Fibroblast of skin of left quadriceps (primary cell): ENCODE measurements at regions not wholly inside any gene's neighbourhood (a gene's known extent, or its start where the extent isn't known, plus 50 kb on each side); places are given as distances from the start of the nearest gene placed in this dataset.
A peak's percentile ranks its signal among the peaks of the same experiment; 100 is the strongest.
"Not testable (repeated sequence)": the region's sequence is repeated elsewhere in the genome, so short reads cannot be mapped to it uniquely, and the experiment has no call there.

Experiments used
- DNase-seq, 2 experiments: peaks; one replicate each; pipeline ENCODE4 v3.0.0-alpha.2; 2013; ENCODE audit warnings: low read depth in 2 of 2

GRCh38 chr1:165147799-165148198 lies 208.7 kb downstream of the LMX1A start:
- no peak for DNase-seq

DNA sequence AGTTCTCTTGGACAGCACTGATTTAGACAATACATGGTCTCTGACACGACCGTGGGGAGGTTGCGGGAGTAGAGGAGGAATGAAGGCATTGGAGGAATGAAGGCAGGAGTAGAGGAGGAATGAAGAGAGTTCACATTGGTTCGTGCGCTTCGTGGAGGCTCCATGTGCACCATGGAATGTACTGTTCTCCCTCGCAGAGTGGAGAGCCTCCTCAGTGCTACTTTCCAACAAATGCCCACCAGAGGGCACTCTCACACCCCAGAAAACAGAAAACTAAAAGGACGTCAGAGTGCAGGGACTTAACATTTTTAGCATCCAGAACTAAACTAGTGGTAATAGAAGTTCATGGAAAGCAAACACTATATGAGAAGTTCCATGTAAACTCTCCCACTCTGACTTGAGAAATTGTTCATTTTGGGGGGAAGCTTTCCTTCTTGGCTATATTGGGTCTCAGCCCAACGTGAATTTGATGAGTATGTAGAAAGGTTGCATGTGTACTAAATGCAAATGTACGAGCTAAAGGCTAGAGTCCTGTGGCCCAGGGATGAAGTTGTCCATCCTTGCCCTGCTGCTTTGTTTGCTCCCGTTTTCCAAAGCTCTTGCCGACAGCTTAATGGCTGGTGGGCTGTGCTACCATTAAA lies 211.6 kb downstream of the LMX1A start:
- peak; percentile 29 to 39 for DNase-seq

DNA sequence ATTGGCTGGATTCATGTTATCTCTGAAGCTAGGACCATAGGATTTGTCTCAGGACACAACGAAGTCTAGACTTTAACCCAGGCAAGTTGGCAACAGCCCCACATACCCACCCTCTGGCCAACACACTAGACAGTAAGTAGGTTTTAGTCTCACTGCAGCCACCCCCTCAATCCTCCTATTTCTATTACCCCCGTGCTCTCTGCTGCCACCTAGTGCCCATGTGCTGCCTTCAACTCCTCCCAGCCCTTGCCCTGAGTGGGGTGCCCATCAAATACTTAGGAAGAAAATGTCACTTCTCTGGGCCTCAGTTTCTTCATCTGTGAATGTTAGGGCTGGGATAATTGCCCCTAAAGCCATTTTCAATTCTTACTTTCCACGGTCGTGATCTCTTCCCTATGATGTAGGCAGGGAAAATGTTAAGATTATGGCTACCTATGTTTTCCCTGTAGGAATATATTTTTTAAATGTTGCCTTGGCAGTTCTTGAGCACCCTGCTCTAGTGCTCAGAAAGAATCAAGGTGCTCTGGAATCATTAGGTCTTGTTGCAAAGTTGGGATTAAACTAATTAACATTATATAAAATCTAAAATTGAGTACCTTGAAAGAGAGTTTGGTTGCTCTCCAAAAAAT lies 213.0 kb downstream of the LMX1A start:
- DNase-seq: no peak

GRCh38 chr1:165138960-165139359 lies 217.6 kb downstream of the LMX1A start:
- no peak for DNase-seq

DNA sequence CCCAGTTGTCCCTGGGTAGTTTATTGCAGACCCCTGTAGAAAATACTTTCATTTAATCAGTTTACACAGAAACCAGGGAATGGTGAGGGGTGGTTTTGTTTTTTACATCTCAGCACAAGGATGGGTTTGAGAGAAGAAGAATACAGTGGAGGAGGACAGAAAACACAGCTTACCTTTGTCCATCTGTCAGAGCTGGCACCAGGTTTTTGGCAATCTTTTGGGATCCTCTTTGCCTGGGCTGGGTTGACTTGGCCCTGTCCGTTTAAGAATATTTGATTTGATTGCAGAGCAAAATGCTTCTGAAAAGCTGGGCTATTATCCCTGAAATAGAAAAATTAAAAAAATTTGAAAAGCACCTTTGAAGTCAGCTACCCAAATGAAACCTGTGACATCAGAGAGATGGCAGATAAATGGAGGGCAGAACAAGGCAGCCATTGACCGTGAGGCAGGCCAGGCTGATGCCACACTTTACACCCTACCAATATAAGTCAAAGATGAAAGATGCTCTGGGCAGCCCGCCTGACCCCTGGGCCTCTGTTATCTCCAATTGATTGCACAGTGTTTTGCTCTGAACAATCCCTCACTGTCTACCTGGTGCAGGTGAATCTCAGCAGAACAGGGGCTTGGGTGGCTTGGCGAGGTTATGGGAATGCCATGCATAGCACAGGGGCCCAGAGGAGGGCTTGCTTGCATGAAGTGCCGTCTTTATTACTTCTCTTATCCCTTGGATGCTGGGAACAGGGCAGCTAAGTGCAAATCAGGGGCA lies 218.8 kb downstream of the LMX1A start:
- no peak for DNase-seq

DNA sequence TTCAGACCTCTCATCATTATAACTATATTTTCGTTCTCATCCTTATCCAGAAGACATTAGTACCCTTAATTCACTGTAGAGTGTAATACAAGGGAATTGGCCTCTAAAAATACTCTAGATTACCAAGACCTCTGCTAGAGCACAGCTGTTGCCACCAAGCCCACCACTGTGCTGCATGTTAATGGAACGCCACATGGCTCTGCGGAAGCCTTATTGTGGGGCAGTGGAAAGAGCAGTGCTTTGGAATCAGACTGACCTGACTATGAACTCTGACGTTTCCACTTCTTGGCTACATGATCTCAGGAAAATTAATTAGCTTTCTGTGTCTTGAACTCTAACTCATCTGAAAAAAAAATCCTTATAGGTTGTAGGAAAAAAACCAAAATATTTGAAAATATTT lies 222.1 kb downstream of the LMX1A start:
- DNase-seq: no peak

DNA sequence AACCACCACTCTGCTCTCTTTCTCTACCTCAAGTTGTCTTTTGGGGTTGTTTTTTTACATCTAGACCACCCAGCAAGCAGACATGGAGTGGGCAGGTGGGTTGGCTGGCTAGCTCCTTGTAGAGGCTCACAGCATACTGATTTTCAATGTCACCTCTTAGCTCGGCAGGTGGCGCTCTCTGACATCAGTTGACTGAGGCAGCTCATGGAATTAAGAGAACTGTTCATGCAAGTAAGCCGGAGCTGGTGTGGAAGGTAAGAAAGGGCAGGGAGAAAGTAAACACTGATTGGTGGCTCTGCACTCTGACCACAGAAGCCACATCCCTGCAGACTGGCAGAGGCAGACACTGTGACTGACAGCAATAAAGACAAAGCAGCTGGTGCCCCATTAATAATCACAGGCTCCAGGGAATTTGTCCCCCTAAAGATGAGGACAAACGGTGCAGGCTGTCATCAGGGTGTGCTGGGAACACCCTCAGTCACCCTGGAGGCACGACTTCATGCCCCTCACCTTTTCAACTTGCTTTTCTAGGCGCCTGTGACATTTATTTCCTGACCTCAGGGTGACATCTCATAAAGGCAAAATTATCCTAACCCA lies 226.8 kb downstream of the LMX1A start:
- DNase-seq: peak; percentile 11 to 17

GRCh38 chr1:165124772-165125171 lies 231.7 kb downstream of the LMX1A start:
- DNase-seq: no peak

DNA sequence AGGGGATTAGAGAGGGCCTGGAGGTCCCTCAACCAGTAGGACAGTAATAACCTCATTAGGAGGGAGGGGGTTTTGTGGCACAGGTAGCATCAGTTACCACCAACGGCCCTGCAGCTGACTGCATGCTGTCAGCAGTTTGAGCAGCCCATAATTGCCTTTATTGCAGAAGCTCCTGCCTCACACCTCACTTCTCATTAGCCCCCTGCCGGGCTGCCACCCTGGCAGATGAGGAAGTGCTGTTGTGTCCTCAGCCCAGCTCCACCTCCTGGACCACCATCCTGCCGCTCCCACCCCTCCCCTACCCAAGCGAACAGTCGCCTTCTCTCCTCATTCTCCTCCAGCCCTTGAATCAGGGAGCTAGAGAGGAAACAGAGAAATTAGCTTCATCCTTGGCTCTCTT lies 237.4 kb downstream of the LMX1A start:
- no peak for DNase-seq

DNA sequence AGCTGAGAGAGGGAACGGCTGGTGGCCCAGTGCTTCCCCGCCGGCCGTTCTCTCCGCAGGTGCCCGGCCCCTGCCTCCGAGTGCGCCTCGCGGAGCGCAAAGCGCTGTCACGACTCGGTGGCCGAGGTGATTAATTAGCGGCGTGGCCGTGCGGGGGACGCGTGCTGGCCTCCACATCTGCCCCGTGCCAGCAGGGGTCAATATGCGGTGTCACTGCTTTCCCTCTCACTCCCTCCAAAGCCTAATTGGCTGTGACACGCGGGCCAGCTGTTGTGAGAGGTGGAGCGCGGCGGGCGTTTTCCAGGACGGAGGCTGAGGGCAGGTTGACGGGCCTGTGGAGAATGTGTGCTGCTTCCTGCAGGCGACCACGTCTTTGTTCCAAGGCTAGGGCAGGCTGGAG lies 239.0 kb downstream of the LMX1A start:
- no peak for DNase-seq

DNA sequence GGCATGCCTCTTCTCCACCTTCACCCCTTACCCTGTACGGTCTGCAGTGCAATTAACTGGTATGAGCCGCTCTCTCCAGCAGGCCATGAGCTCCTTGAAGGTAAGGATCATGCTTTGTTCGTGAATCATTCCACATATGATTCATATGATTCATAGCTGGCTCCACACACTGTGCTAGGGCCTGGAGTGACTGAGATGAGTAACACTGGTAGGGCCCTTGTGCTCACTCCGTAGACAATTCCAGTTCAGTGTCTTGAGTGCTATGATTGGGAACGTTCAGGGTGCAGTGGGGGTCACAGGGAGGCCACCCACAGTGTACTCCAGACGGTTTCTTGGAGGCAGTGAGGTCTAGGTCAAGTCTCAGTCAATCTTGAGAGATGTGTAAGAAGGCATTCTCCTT lies 239.8 kb downstream of the LMX1A start:
- DNase-seq: peak; percentile 58 to 70

- DNase-seq: peak; percentile 11 to 20
Observed at GRCh38 chr1:165116171-165116570, 240.3 kb downstream of the LMX1A start.

GRCh38 chr1:165114889-165115285 lies 241.6 kb downstream of the LMX1A start:
- no peak for DNase-seq

GRCh38 chr1:165114022-165114888 lies 242.3 kb downstream of the LMX1A start:
- peak; percentile 15 to 35 for DNase-seq

DNA sequence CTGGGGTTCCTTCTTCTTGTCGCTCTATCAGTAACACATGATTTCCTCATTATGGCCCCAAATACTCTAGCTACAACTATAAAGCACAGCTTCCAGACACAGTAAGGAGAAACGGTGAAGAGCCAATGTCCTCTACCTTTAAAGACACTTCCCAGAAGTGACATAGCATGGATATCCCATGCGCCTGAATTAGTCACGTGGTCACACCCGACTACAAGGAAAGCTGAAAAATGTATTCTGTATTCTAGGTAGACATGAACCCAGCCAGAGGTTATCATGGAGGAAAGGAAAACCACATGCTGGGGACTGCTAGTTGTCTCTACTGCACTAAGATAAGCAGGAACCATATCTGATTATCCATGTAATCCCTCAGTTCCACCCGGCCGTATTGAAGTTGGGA lies 244.3 kb downstream of the LMX1A start:
- DNase-seq: no peak

DNA sequence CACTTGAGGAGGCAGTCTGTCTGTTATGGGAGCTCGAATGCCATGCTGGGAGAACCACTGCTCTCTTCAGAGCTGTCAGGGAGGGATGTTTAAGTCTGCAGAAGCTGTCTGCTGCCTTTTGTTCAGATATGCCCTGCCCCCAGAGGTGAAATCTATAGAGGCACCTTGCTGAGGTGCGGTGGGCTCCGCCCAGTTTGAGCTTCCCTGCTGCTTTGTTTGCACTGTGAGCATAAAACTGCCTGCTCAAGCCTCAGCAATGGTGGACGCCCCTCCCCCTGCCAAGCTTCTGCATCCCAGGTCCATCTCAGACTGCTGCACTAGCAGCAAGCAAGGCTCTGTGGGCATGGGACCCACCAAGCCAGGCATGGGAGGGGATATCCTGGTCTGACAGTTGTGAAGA lies 247.5 kb downstream of the LMX1A start:
- DNase-seq: no peak

DNA sequence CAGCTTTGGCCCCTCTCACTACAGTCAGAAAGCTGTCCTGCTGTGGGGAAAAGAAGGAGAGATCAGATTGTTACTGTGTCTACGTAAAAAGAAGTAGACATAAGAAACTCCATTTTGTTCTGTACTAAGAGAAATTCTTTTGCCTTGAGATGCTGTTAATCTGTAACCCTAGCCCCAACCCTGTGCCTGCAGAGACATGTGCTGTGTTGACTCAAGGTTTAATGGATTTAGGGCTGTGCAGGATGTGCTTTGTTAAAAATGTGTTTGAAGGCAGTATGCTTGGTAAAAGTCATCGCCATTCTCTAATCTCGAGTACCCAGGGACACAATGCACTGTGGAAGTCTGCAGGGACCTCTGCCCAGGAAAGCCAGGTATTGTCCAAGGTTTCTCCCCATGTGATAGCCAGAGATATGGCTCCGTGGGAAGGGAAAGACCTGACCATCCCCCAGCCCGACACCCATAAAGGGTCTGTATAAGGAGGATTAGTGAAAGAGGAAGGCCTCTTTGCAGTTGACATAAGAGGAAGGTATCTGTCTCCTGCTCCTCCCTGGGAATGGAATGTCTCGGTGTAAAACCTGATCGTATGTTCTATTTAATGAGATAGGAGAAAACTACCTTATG lies 263.9 kb downstream of the LMX1A start:
- not testable (repeated sequence) for DNase-seq

- DNase-seq: no peak
Observed at GRCh38 chr1:165080253-165080896, 276.1 kb downstream of the LMX1A start.

DNA sequence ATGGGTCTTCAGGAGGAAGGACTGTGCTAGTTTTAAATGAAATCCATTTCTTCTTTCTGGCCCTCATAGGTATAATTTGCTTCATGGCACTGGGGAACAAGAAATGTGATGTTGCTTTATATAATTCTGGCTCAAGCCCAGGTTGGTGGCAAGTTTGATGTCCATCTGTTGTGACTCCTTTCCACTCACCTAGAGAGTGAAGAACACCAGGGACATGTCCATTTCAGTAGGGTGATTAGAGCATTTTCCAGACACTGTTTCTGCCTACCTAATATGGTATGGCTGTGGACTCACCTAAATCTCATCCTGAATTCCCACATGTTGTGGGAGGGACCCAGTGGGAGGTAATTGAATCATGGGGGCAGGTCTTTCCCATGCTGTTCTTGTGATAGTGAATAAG lies 278.1 kb downstream of the LMX1A start:
- no peak for DNase-seq

- DNase-seq: no peak
Observed at GRCh38 chr1:165075725-165076370, 280.7 kb downstream of the LMX1A start.
